ENCODE measurements at regions not wholly inside any gene's neighbourhood (a gene's known extent, or its start where the extent isn't known, plus 50 kb on each side); places are given as distances from the start of the nearest gene placed in this dataset.

DNA sequence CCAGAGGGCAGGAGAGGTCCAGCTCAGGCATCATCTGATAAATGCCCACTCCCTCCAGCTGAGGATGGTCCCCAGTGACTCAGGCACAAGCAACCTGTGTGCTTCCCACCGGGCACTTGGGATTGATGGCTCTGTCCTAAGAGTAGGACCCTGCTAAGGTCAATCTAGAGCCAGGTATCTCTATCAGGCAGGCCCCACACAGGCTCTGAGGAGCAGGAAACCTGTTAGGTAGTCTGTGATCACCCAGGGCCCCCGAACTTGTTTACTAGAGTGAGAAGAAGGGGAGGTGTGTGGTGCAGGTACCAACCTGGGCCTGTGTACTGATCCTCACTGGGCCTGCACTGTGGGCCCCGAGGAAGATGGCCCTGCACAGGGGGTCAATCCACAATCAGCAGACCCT is 119.6 kb upstream of the FSTL4 start:
- Histone ChIP-seq H3K4me2 (ENCODE audit: control insufficient read depth, insufficient read depth) (no peak overlapping the region), H3K9ac (ENCODE audit: control insufficient read depth, insufficient read depth, low read length) (no peak overlapping the region), H3K4me3 (no peak overlapping the region), H3K36me3 (ENCODE audit: control insufficient read depth in 2 of 2, insufficient read depth in 2 of 2, low read length in 1 of 2) (no peaks in the 10 kb centered on the region), H4K20me1 (ENCODE audit: control insufficient read depth, insufficient read depth) (no peaks in the 10 kb centered on the region), H2AFZ (ENCODE audit: control insufficient read depth, low read depth, low read length) (no peak overlapping the region), H3K4me1 (ENCODE audit: control insufficient read depth, insufficient read depth, low read length) (no peaks in the 10 kb centered on the region), H3K27me3 (replicated peaks in 1 of 2; ENCODE audit: control insufficient read depth in 2 of 2, insufficient read depth in 2 of 2, low read length in 1 of 2) (no peaks in the 10 kb centered on the region; a peak in 2 of 4 replicates), H3K79me2 (ENCODE audit: control insufficient read depth, insufficient read depth, low read length) (no peaks in the 10 kb centered on the region), H3K27ac (ENCODE audit: control insufficient read depth, insufficient read depth) (no peak overlapping the region), H3K9me3 (replicated peaks; ENCODE audit: control insufficient read depth, insufficient read depth, low read length) (no peaks in the 10 kb centered on the region; the same call in 1 of the 3 replicates)
- ChIA-PET CTCF (no interaction called here), SMC1A (ENCODE audit: uncharacterized antibody, unreplicated experiment) (no interaction called here), POLR2A (no interaction called here), RAD21 (ENCODE audit: unreplicated experiment) (no interaction called here)
- DNase-seq (ENCODE audit: low read depth, low spot score): no peak
- 2% methylated on average over 3 of the region's 3 CpGs for WGBS (ENCODE audit: insufficient coverage, insufficient replicate concordance, low lambda C conversion rate, missing lambda C conversion rate)
- intact Hi-C loops (cut with micrococcal nuclease; ENCODE audit: unreplicated experiment) (no loop called here), in situ Hi-C loops (cut with MboI) (no loop called here)
- ATAC-seq: no peak
- no peak for FAIRE-seq
- TF ChIP-seq ATF2 (IDR thresholded peaks at IDR 0.05; ENCODE audit: low read length) (no peak), EZH2 (IDR thresholded peaks at IDR 0.05; ENCODE audit: borderline replicate concordance, control insufficient read depth, low read depth, low read length) (no peak), PRDM15 (CRISPR knock-in tag; IDR thresholded peaks at IDR 0.05) (no peak), CBX3 (IDR thresholded peaks at IDR 0.05; ENCODE audit: borderline replicate concordance, low read depth) (no peak), CREM (IDR thresholded peaks at IDR 0.05; ENCODE audit: low read depth) (no peak), MYC (IDR thresholded peaks at IDR 0.05; ENCODE audit: insufficient read depth, insufficient read length, insufficient replicate concordance, low read length, severe bottlenecking) (no peak), RELA (IDR thresholded peaks at IDR 0.05; ENCODE audit: borderline replicate concordance, partially characterized antibody) (no peak), PAX8 (IDR thresholded peaks at IDR 0.05) (no peak), POLR2AphosphoS5 (IDR thresholded peaks at IDR 0.05; ENCODE audit: low read length) (no peak), HDGF (IDR thresholded peaks at IDR 0.05) (no peak), STAT1 (conservative IDR thresholded peaks at IDR 0.05) (no peak), PKNOX1 (IDR thresholded peaks at IDR 0.05) (no peak), EED (IDR thresholded peaks at IDR 0.05; ENCODE audit: low read depth) (no peak), JUND (IDR thresholded peaks at IDR 0.05; ENCODE audit: low read depth, low read length) (no peak), ZNF274 (IDR thresholded peaks at IDR 0.05; ENCODE audit: insufficient read depth, insufficient read length) (no peak), ELK1 (IDR thresholded peaks at IDR 0.05; ENCODE audit: low read depth, low read length) (no peak)
- TF ChIP-seq, protein P1, sequence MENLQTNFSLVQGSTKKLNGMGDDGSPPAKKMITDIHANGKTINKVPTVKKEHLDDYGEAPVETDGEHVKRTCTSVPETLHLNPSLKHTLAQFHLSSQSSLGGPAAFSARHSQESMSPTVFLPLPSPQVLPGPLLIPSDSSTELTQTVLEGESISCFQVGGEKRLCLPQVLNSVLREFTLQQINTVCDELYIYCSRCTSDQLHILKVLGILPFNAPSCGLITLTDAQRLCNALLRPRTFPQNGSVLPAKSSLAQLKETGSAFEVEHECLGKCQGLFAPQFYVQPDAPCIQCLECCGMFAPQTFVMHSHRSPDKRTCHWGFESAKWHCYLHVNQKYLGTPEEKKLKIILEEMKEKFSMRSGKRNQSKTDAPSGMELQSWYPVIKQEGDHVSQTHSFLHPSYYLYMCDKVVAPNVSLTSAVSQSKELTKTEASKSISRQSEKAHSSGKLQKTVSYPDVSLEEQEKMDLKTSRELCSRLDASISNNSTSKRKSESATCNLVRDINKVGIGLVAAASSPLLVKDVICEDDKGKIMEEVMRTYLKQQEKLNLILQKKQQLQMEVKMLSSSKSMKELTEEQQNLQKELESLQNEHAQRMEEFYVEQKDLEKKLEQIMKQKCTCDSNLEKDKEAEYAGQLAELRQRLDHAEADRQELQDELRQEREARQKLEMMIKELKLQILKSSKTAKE (IDR thresholded peaks at IDR 0.05; ENCODE audit: low read depth, poor library complexity, severe bottlenecking): no peak
- BruUV-seq (replicated peaks): no TSS peak
